HepG2 (cell line): ENCODE measurements at regions not wholly inside any gene's neighbourhood (a gene's known extent, or its start where the extent isn't known, plus 50 kb on each side); places are given as distances from the start of the nearest gene placed in this dataset.

Experiments used
- ARNTL ChIP-seq: sonication (generic); formaldehyde crosslinking; IDR thresholded peaks from 2 replicates; pipeline ENCODE4 v1.4.0; 2020; ENCODE audit warnings: mild to moderate bottlenecking, missing genetic modification reagents
- ATRX ChIP-seq: sonication (generic); formaldehyde crosslinking; IDR thresholded peaks from 2 replicates; pipeline ENCODE4 v1.4.0; 2020; ENCODE audit warnings: missing genetic modification reagents, borderline replicate concordance
- BCL6 ChIP-seq: IDR thresholded peaks from 2 replicates; pipeline ENCODE4 v1.6.1; 2016; ENCODE audit warnings: missing genetic modification reagents, missing compliant biosample characterization
- CC2D1A ChIP-seq: sonication (generic); formaldehyde crosslinking; IDR thresholded peaks from 2 replicates; pipeline ENCODE4 v1.8.1; 2023; ENCODE audit warnings: mild to moderate bottlenecking, missing genetic modification reagents
- CENPT ChIP-seq: sonication (generic); formaldehyde crosslinking; IDR thresholded peaks from 2 replicates; pipeline ENCODE4 v1.8.0; 2022; ENCODE audit warnings: low read depth, mild to moderate bottlenecking, moderate library complexity, missing genetic modification reagents
- HMGXB3 ChIP-seq: sonication (generic); formaldehyde crosslinking; IDR thresholded peaks from 2 replicates; pipeline ENCODE4 v1.4.0; 2020; ENCODE audit warnings: missing genetic modification reagents, borderline replicate concordance
- HOXA3 ChIP-seq: sonication (generic); formaldehyde crosslinking; IDR thresholded peaks from 2 replicates; pipeline ENCODE4 v1.5.0; 2020; ENCODE audit warnings: missing genetic modification reagents
- IRF2 ChIP-seq: IDR thresholded peaks from 2 replicates; pipeline ENCODE4 v1.6.1; 2018; ENCODE audit warnings: missing genetic modification reagents, missing compliant biosample characterization
- MBD4 ChIP-seq: IDR thresholded peaks from 2 replicates; pipeline ENCODE4 v1.6.1; 2012; ENCODE audit warnings: low read length, inconsistent platforms, borderline replicate concordance
- NFE2L1 ChIP-seq: sonication (generic); formaldehyde crosslinking; IDR thresholded peaks from 2 replicates; pipeline ENCODE4 v1.4.0; 2020; ENCODE audit warnings: missing genetic modification reagents, mild to moderate bottlenecking, borderline replicate concordance
- PAX8 ChIP-seq: sonication (generic); formaldehyde crosslinking; IDR thresholded peaks from 2 replicates; pipeline ENCODE4 v1.8.0; 2022; ENCODE audit warnings: mild to moderate bottlenecking, missing genetic modification reagents, borderline replicate concordance
- RBFOX2 ChIP-seq: fragments of 200-400 bp; formaldehyde crosslinking; IDR thresholded peaks from 2 replicates; pipeline ENCODE4 v1.6.1; 2017; ENCODE audit warnings: low read depth, mild to moderate bottlenecking, low read length
- RFX3 ChIP-seq: IDR thresholded peaks from 2 replicates; pipeline ENCODE4 v1.6.1; 2016; ENCODE audit warnings: missing biosample characterization, missing genetic modification reagents
- TFAP4 ChIP-seq: sonication (generic); IDR thresholded peaks from 2 replicates; pipeline ENCODE4 v1.6.1; 2016; ENCODE audit warnings: low read depth, borderline replicate concordance
- ZBTB37 ChIP-seq: sonication (generic); formaldehyde crosslinking; IDR thresholded peaks from 2 replicates; pipeline ENCODE4 v1.4.0; 2020; ENCODE audit warnings: mild to moderate bottlenecking, missing genetic modification reagents
- ZBTB7B ChIP-seq: sonication (generic); formaldehyde crosslinking; IDR thresholded peaks from 2 replicates; pipeline ENCODE4 v1.4.0; 2020; ENCODE audit warnings: missing genetic modification reagents
- ZNF138 ChIP-seq: sonication (generic); formaldehyde crosslinking; IDR thresholded peaks from 2 replicates; pipeline ENCODE4 v1.5.0; 2020; ENCODE audit warnings: mild to moderate bottlenecking, low read depth, missing genetic modification reagents
- ZNF24 ChIP-seq: fragments of 450-650 bp; IDR thresholded peaks from 2 replicates; pipeline ENCODE4 v1.6.1; 2017; ENCODE audit warnings: antibody characterized with exemption, mild to moderate bottlenecking
- ZNF251 ChIP-seq: sonication (generic); formaldehyde crosslinking; IDR thresholded peaks from 2 replicates; pipeline ENCODE4 v1.9.0; 2021; ENCODE audit warnings: mild to moderate bottlenecking, missing genetic modification reagents
- ZNF563 ChIP-seq: sonication (generic); formaldehyde crosslinking; IDR thresholded peaks from 2 replicates; pipeline ENCODE4 v1.8.0; 2022; ENCODE audit warnings: mild to moderate bottlenecking, moderate library complexity, missing genetic modification reagents
- ZNF569 ChIP-seq: sonication (generic); formaldehyde crosslinking; IDR thresholded peaks from 2 replicates; pipeline ENCODE4 v1.5.0; 2020; ENCODE audit warnings: mild to moderate bottlenecking, missing genetic modification reagents, moderate library complexity, borderline replicate concordance
- ZNF747 ChIP-seq: sonication (generic); formaldehyde crosslinking; IDR thresholded peaks from 2 replicates; pipeline ENCODE4 v1.8.1; 2023; ENCODE audit warnings: missing genetic modification reagents, mild to moderate bottlenecking, borderline replicate concordance
- ZNF749 ChIP-seq: sonication (generic); formaldehyde crosslinking; IDR thresholded peaks from 2 replicates; pipeline ENCODE4 v1.8.0; 2022; ENCODE audit warnings: mild to moderate bottlenecking, missing genetic modification reagents, moderate library complexity, borderline replicate concordance

DNA sequence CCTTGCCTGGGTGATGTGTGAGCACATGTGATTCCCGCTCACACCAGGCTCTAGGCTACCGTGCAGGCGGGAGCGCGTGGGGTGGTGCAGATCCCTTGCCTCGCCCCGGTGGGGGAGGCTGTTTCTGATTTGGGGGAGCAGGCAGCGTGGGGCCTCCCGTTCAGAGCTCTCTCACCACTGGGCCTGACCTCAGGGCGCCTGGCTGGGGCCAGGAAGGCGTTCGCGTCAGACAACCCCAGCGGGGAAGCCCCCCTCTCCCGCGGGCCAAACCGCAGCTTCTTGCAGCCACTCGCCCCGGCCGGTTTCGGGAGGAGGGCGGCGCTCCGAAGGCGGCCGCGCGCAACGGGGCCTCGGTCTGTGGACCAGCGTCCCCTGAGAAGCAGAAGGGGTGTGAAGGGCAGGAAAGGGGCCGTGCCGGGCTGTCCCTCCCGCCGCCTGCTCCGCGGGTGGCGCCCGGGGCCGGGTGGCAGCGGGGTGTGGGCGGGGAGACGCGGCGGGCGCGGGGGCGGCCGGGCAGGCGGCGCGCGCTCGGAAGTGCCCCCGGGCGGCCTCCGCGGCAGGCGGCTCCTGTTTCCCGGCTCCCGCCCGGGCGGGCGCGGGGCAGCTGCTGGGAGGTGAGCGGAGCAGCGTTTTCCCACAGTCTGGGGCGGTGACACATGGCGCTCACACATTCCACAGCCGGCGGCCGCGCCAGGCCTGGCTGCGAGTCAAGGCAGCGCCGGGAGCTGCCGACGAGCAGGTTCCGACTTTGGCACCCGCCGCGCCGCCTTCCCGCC, 65.1 kb upstream of the HES1 start (continued):
- TF ChIP-seq CC2D1A (no peak), BCL6 (CRISPR knock-in tag) (peak; percentile 71), MBD4 (no peak), CENPT (CRISPR knock-in tag) (0 out of 2 replicates have a peak, but pooled peaks have one; percentile 89), RFX3 (CRISPR knock-in tag) (no peak), ZNF251 (peak; percentile 3; the same call in 1 of the 2 replicates), ZNF24 (no peak), ZBTB7B (CRISPR knock-in tag) (peak; percentile 54; the same call in 1 of the 2 replicates), ZBTB37 (peak; percentile 49; the same call in 1 of the 2 replicates), HMGXB3 (CRISPR knock-in tag) (peak; percentile 94), ZNF138 (CRISPR knock-in tag) (peak; percentile 97), ARNTL (CRISPR knock-in tag) (peak; percentile 76; the same call in 1 of the 2 replicates), PAX8 (peak; percentile 90; the same call in 1 of the 2 replicates), ZNF569 (CRISPR knock-in tag) (no peak), ATRX (CRISPR knock-in tag) (no peak), ZNF563 (CRISPR knock-in tag) (peak; percentile 98), TFAP4 (peak; percentile 36; the same call in 1 of the 2 replicates), ZNF747 (CRISPR knock-in tag) (peak; percentile 88), ZNF749 (CRISPR knock-in tag) (peak; percentile 46), IRF2 (CRISPR knock-in tag) (peak; percentile 88), HOXA3 (CRISPR knock-in tag) (peak; percentile 91), NFE2L1 (CRISPR knock-in tag) (peak; percentile 80; the same call in 1 of the 2 replicates), RBFOX2 (peak; percentile 60)
